ENCODE measurements at regions not wholly inside any gene's neighbourhood (a gene's known extent, or its start where the extent isn't known, plus 50 kb on each side); places are given as distances from the start of the nearest gene placed in this dataset.

DNA sequence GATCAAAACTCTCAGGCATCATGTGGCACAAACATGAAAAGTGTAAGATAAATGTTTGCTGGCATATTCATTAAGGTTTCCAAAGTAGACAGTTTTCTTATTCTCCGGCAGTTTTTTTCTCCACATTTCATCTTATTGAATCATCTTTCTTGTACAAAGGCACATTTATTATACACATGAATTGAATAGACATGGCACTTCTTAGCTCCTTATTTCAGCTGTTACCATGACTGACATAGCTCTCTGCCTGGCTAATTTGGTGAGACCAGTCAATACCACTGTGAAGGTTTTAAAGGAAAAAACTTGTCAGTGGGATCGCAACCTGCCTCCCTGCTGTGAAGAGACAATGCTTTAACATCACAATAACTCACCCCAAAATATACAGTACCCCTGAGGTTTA, 285.0 kb upstream of the PCDH20 start:
- Histone ChIP-seq H3K27me3 (replicated peaks; ENCODE audit: control insufficient read depth, insufficient read depth, low read length, poor library complexity, severe bottlenecking) (no peaks in the 10 kb centered on the region), H3K4me1 (ENCODE audit: control insufficient read depth, insufficient read depth, low read length, poor library complexity, severe bottlenecking) (no peaks in the 10 kb centered on the region), H3K36me3 (ENCODE audit: control insufficient read depth, insufficient read depth, low read length) (no peaks in the 10 kb centered on the region), H3K27ac (ENCODE audit: insufficient read depth, low read length, poor library complexity, severe bottlenecking) (no peak overlapping the region), H3K4me3 (ENCODE audit: insufficient read depth, low read depth, low read length, poor library complexity, severe bottlenecking) (no peak overlapping the region), H3K9me3 (ENCODE audit: control insufficient read depth, low read length) (no peaks in the 10 kb centered on the region)
- DNase-seq, result no peak

DNA sequence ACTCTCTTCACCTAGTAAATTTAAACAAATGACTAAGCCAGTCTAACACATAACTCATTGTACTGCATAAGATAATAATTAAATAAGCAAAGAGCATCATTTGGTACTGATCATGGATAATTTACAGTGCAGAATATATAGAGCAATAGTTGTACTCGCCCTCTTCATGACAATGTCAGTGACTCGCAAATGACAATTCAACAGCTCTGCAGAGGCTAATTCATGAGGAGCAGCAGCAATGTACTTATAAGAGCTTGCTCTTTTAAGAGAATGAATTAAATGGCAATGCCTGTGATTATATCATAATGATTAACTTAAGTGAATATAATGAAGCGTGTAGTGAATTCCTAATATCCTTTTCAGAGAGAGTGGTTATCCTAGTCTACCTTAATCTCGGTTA, 284.5 kb upstream of the PCDH20 start:
- DNase-seq, result no peak
- Histone ChIP-seq H3K27ac (ENCODE audit: insufficient read depth, low read length, poor library complexity, severe bottlenecking) (no peak overlapping the region), H3K27me3 (replicated peaks; ENCODE audit: control insufficient read depth, insufficient read depth, low read length, poor library complexity, severe bottlenecking) (no peaks in the 10 kb centered on the region), H3K4me1 (ENCODE audit: control insufficient read depth, insufficient read depth, low read length, poor library complexity, severe bottlenecking) (no peaks in the 10 kb centered on the region), H3K9me3 (ENCODE audit: control insufficient read depth, low read length) (no peaks in the 10 kb centered on the region), H3K4me3 (ENCODE audit: insufficient read depth, low read depth, low read length, poor library complexity, severe bottlenecking) (no peak overlapping the region), H3K36me3 (ENCODE audit: control insufficient read depth, insufficient read depth, low read length) (no peaks in the 10 kb centered on the region)

DNA sequence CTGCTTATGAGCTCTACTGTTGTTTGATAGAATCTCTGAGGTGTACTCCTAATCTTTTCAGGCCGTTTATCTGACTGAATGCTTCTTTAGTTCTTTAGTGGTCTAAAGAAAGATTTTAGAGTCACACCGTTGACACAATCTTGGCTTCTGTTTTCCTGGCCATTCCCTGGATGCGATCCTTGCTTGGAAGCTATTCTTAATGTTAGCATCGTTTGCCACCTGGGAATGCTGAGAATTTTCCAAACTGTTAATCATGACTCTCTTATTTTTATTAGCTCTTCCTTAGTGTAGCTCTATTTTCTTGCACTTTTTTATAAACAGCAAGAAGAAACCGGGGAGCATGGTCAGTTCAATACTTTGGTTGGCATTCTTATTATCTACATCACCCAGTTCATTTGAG, 281.0 kb upstream of the PCDH20 start:
- Histone ChIP-seq H3K4me1 (ENCODE audit: control insufficient read depth, insufficient read depth, low read length, poor library complexity, severe bottlenecking) (no peaks in the 10 kb centered on the region), H3K9me3 (ENCODE audit: control insufficient read depth, low read length) (no peaks in the 10 kb centered on the region), H3K36me3 (ENCODE audit: control insufficient read depth, insufficient read depth, low read length) (no peaks in the 10 kb centered on the region), H3K4me3 (ENCODE audit: insufficient read depth, low read depth, low read length, poor library complexity, severe bottlenecking) (no peak overlapping the region), H3K27ac (ENCODE audit: insufficient read depth, low read length, poor library complexity, severe bottlenecking) (no peak overlapping the region), H3K27me3 (replicated peaks; ENCODE audit: control insufficient read depth, insufficient read depth, low read length, poor library complexity, severe bottlenecking) (no peaks in the 10 kb centered on the region)
- no peak for DNase-seq

- no peak for DNase-seq
- no peaks in the 10 kb centered on the region for H3K4me1 ChIP-seq (ENCODE audit: control insufficient read depth, insufficient read depth, low read length, poor library complexity, severe bottlenecking)
- H3K27me3 ChIP-seq (replicated peaks; ENCODE audit: control insufficient read depth, insufficient read depth, low read length, poor library complexity, severe bottlenecking), result no peaks in the 10 kb centered on the region
- H3K36me3 ChIP-seq (ENCODE audit: control insufficient read depth, insufficient read depth, low read length), result no peaks in the 10 kb centered on the region
- H3K4me3 ChIP-seq (ENCODE audit: insufficient read depth, low read depth, low read length, poor library complexity, severe bottlenecking), result no peak overlapping the region
- no peak overlapping the region for H3K27ac ChIP-seq (ENCODE audit: insufficient read depth, low read length, poor library complexity, severe bottlenecking)
- no peaks in the 10 kb centered on the region for H3K9me3 ChIP-seq (ENCODE audit: control insufficient read depth, low read length)
Observed at GRCh38 chr13:61695147-61695546, 279.5 kb upstream of the PCDH20 start.

DNA sequence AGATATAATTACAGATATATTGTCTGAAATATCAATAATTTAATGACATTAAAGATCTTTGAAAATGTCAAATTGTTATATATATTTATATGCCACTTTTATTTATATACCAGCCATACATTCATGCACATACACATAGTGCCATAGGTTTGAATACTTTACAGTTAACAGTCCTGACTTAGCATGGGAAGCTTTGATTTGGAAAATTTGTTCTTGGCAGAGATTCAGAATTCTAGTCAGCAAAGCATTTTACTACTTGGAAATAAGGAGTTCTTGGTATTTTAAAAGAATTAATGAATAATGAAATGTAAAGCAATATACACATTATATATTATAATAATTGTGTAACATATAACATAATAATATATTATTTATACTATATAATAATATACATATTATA, 277.0 kb upstream of the PCDH20 start:
- Histone ChIP-seq H3K36me3 (ENCODE audit: control insufficient read depth, insufficient read depth, low read length) (no peaks in the 10 kb centered on the region), H3K27ac (ENCODE audit: insufficient read depth, low read length, poor library complexity, severe bottlenecking) (no peak overlapping the region), H3K4me1 (ENCODE audit: control insufficient read depth, insufficient read depth, low read length, poor library complexity, severe bottlenecking) (no peaks in the 10 kb centered on the region), H3K27me3 (replicated peaks; ENCODE audit: control insufficient read depth, insufficient read depth, low read length, poor library complexity, severe bottlenecking) (no peaks in the 10 kb centered on the region), H3K4me3 (ENCODE audit: insufficient read depth, low read depth, low read length, poor library complexity, severe bottlenecking) (no peak overlapping the region), H3K9me3 (ENCODE audit: control insufficient read depth, low read length) (no peaks in the 10 kb centered on the region)
- DNase-seq, result no peak

DNA sequence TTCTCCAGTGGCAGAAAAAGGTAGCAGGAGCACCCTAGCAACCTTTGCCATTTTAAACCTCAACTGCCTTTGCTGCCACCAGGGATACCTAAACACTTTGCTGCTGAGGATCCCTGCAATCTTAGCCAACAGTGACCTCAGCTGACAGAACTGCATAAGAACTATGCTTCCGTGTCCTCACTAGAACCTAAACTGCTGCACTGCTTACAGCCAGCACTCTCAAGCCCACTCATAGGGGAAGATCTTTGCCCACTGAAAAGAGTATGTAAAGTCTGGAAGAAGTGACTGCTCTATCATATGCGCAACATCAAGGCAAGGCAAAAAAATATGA, 270.0 kb upstream of the PCDH20 start:
- no peak overlapping the region for H3K27ac ChIP-seq (ENCODE audit: insufficient read depth, low read length, poor library complexity, severe bottlenecking)
- H3K27me3 ChIP-seq (replicated peaks; ENCODE audit: control insufficient read depth, insufficient read depth, low read length, poor library complexity, severe bottlenecking), result no peaks in the 10 kb centered on the region
- no peak for DNase-seq
- H3K9me3 ChIP-seq (ENCODE audit: control insufficient read depth, low read length), result no peaks in the 10 kb centered on the region
- H3K4me3 ChIP-seq (ENCODE audit: insufficient read depth, low read depth, low read length, poor library complexity, severe bottlenecking), result no peak overlapping the region
- no peaks in the 10 kb centered on the region for H3K36me3 ChIP-seq (ENCODE audit: control insufficient read depth, insufficient read depth, low read length)
- no peaks in the 10 kb centered on the region for H3K4me1 ChIP-seq (ENCODE audit: control insufficient read depth, insufficient read depth, low read length, poor library complexity, severe bottlenecking)

DNA sequence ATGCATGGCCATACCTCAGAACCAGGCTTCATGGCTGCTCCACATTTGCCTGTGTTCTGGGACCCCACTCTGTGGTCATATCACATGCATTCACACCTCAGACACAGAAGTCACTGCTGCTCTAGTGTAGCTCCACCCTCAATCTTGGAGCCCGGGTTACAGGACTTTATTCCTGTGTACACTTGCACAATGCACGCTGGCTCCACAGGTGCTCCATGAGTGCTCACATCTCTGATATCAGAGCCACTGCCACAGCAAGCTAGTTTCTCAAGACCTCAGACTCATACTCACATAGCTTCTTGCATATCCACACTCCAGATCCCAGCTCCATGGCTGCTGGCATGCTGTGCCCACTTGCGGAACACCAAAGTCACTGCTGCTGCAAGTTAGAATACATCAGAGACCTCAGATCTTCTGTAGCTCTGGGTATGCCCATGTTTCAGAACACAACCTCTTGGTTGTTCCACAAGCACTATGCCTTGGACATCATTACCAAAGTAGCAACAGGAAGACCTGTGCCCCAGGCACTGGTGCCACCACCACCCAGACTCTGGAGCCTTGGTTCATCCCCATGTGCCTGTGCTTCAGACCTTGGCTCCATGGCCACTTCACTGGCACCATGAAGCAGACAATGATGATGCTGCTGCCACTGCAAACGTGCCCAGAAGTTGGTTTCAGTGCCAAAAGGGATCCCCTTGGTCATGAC, 269.5 kb upstream of the PCDH20 start:
- H3K36me3 ChIP-seq (ENCODE audit: control insufficient read depth, insufficient read depth, low read length), result no peaks in the 10 kb centered on the region
- H3K4me3 ChIP-seq (ENCODE audit: insufficient read depth, low read depth, low read length, poor library complexity, severe bottlenecking), result no peak overlapping the region
- no peak overlapping the region for H3K27ac ChIP-seq (ENCODE audit: insufficient read depth, low read length, poor library complexity, severe bottlenecking)
- no peaks in the 10 kb centered on the region for H3K9me3 ChIP-seq (ENCODE audit: control insufficient read depth, low read length)
- H3K27me3 ChIP-seq (replicated peaks; ENCODE audit: control insufficient read depth, insufficient read depth, low read length, poor library complexity, severe bottlenecking), result no peaks in the 10 kb centered on the region
- no peak for DNase-seq
- H3K4me1 ChIP-seq (ENCODE audit: control insufficient read depth, insufficient read depth, low read length, poor library complexity, severe bottlenecking), result no peaks in the 10 kb centered on the region

DNA sequence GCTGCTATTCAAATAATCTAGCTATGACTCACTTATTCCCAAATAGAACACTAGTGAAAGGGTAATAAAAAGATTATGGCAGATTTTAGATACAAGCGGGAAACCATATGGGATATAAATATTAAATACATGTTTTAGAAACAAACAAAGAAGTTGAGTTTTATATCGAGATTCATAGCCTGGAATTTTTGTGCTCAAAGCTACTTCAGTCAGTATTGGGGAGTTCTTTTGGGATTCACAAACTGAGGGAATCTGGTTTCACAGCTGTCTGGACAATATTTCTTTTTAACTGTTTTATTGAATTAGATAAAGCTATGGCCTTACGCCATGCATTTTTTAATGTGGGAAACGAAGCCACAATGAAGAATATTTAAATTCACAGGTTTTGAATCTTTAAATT, 257.1 kb upstream of the PCDH20 start:
- Histone ChIP-seq H3K4me3 (ENCODE audit: insufficient read depth, low read depth, low read length, poor library complexity, severe bottlenecking) (no peak overlapping the region), H3K36me3 (ENCODE audit: control insufficient read depth, insufficient read depth, low read length) (no peaks in the 10 kb centered on the region), H3K4me1 (ENCODE audit: control insufficient read depth, insufficient read depth, low read length, poor library complexity, severe bottlenecking) (no peaks in the 10 kb centered on the region), H3K27ac (ENCODE audit: insufficient read depth, low read length, poor library complexity, severe bottlenecking) (no peak overlapping the region), H3K9me3 (ENCODE audit: control insufficient read depth, low read length) (no peaks in the 10 kb centered on the region), H3K27me3 (replicated peaks; ENCODE audit: control insufficient read depth, insufficient read depth, low read length, poor library complexity, severe bottlenecking) (no peaks in the 10 kb centered on the region)
- DNase-seq, result no peak

DNA sequence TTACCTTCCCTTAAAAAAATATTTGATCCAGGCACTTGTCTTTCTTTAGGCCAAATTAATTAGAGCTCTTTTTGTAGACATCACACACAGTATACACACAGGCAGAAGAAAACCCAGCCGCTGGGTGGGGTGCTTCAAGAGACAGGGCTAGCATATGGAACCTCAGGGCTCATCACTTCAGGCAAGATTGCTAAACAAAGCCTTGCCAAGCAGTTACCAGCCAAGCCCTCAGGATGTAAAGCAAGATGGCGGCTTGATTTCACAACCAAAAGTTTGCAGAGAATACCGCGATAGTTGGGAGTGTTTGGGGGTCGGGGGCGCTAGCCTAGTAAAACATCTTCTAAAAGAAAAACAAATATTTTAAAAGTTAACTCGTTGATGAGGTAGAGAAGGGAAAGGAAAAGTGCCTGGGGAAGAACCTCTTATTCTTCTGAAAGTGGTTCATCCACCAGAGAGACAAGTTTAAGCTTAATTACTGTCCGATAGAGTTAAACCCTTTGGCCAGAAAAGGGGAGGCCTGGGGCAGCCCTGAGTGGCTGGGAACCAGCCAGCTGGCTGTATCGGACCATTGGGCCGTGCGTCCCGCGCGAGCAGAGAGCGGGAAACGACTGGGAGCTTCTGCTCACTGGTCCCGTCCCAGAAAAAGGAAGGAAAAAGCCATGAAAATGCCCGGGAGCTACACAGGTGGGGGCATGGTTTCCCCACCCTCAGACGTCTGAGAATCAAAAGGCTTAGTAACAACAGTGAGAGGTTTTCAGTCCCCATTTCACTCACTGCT, 254.9 kb upstream of the PCDH20 start:
- H3K27ac ChIP-seq (ENCODE audit: insufficient read depth, low read length, poor library complexity, severe bottlenecking), result no peak overlapping the region
- H3K4me3 ChIP-seq (ENCODE audit: insufficient read depth, low read depth, low read length, poor library complexity, severe bottlenecking), result no peak overlapping the region
- H3K36me3 ChIP-seq (ENCODE audit: control insufficient read depth, insufficient read depth, low read length), result no peaks in the 10 kb centered on the region
- no peaks in the 10 kb centered on the region for H3K4me1 ChIP-seq (ENCODE audit: control insufficient read depth, insufficient read depth, low read length, poor library complexity, severe bottlenecking)
- H3K27me3 ChIP-seq (replicated peaks; ENCODE audit: control insufficient read depth, insufficient read depth, low read length, poor library complexity, severe bottlenecking), result no peaks in the 10 kb centered on the region
- H3K9me3 ChIP-seq (ENCODE audit: control insufficient read depth, low read length), result no peaks in the 10 kb centered on the region
- DNase-seq, result no peak

DNA sequence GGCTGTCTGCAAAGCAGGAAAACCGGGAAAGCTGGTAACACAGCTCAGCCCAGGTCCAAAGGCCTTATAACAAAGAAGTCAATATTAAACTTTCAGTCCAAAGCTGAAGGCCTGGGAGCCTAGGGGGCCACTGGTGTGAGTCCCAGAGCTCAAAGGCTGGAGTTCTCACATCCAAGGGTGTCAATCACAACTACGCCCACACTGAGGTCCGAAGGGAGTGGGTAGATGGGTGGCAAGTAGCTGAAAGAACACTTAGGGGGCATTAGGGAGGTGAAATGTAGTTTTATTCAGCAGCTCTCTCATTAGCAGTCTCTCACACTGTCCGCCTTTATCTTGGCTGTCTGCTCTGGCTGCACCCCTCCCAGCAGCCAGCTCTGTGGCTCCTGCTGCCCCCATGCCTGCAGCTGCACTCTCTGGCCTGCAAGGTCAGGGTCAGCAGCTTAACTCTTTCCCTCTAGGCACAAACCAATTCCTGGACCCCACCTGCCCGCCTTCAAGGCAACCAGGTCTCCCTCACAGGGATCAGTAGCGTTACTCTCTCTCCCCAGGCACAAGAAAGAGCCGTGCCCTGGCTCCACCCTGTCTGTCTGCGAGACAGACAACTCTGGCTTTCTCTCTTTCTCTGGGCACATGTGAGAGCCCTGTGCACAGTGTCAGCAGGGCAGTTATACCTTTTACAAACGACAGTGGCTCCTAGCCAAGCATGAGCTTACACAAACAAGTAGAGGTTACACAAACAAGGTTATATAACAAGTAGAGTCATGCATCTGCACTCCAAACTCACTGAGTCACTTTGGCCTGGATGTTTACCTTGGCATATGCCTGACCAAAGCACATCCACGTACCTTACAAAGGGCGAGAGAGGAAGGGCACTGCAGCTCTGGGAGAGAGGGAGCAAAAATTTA, 249.4 kb upstream of the PCDH20 start:
- Histone ChIP-seq H3K27me3 (replicated peaks; ENCODE audit: control insufficient read depth, insufficient read depth, low read length, poor library complexity, severe bottlenecking) (no peaks in the 10 kb centered on the region), H3K36me3 (ENCODE audit: control insufficient read depth, insufficient read depth, low read length) (no peaks in the 10 kb centered on the region), H3K4me3 (ENCODE audit: insufficient read depth, low read depth, low read length, poor library complexity, severe bottlenecking) (no peak overlapping the region), H3K9me3 (ENCODE audit: control insufficient read depth, low read length) (no peaks in the 10 kb centered on the region), H3K4me1 (ENCODE audit: control insufficient read depth, insufficient read depth, low read length, poor library complexity, severe bottlenecking) (no peaks in the 10 kb centered on the region), H3K27ac (ENCODE audit: insufficient read depth, low read length, poor library complexity, severe bottlenecking) (no peak overlapping the region)
- DNase-seq, result no peak

Measured in effector memory CD4-positive, alpha-beta T cell (primary cell).